MM.1S (cell line): ENCODE measurements at regions not wholly inside any gene's neighbourhood (a gene's known extent, or its start where the extent isn't known, plus 50 kb on each side); places are given as distances from the start of the nearest gene placed in this dataset.

Source experiments
- CTCF ChIP-seq: fragments of 300-600 bp; sonication (generic); IDR thresholded peaks from 2 replicates; pipeline ENCODE4 v1.5.1; 2016; ENCODE audit warnings: antibody characterized with exemption, low read length, mixed read lengths
- EZH2 ChIP-seq: fragments of 300-600 bp; sonication (generic); optimal IDR thresholded peaks from 2 replicates; pipeline ENCODE3; 2017; ENCODE audit warnings: low read depth, mild to moderate bottlenecking, antibody characterized with exemption, low read length, mixed read lengths

GRCh38 chr7:32137059-32137458 lies 66.9 kb upstream of the PDE1C start:
- TF ChIP-seq EZH2: no peak
- TF ChIP-seq CTCF: no peak
